HG02678 (cell line): ENCODE measurements at regions not wholly inside any gene's neighbourhood (a gene's known extent, or its start where the extent isn't known, plus 50 kb on each side); places are given as distances from the start of the nearest gene placed in this dataset.
"Not testable (repeated sequence)": the region's sequence is repeated elsewhere in the genome, so short reads cannot be mapped to it uniquely, and the experiment has no call there.

Experiments
- ATAC-seq: cut with Tn5 transposase; IDR thresholded peaks from one replicate; pipeline ENCODE4 v1.9.1; 2021; ENCODE audit warnings: mild to moderate bottlenecking, moderate library complexity; ENCODE audit not compliant: unreplicated experiment

DNA sequence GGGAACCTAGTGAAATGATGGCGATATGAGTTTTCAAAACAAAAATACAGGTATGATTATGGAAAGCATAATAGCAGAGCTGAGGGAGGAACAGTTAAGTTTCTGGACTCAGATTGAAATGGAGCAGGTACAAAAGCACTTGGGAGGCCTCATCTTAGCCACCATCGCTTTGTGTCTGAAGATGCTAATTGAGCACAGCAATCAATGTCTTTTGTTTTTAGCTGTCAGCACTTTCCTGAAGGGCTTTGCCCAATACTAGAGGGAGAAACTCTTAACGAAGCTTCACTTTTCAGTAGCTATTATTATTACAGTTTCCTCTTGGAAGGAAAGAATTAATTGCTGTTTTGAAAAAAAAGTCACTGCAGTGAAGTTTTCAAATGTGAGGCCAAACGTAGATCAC lies 348.7 kb downstream of the RWDD3 start:
- ATAC-seq = no peak

DNA sequence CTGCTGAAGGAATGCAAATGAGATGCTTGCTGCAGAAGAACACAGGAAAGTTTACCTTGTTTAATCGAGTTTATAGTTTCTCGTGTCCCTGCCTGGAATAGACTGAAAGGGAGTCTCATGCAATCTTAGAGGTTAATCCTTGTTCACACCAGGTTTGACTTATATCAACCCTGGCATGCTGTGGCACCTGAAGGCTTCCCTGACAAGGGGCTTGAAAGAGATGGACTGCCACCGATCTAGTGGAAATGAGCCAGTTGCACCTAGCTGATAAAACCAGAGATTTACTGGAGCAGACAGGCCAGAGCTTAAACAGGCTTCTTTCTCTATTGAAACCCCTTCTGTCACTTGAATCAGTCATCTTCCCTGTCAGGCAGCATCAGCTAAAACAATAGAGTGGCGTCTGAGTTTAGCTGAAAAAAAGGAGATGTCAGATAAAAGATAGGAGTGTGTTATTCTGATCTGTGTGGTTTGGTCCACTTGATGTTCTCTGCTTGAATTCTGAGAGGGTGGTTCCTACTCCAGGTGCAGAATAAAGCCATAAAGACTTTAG lies 349.7 kb downstream of the RWDD3 start:
- no peak for ATAC-seq

DNA sequence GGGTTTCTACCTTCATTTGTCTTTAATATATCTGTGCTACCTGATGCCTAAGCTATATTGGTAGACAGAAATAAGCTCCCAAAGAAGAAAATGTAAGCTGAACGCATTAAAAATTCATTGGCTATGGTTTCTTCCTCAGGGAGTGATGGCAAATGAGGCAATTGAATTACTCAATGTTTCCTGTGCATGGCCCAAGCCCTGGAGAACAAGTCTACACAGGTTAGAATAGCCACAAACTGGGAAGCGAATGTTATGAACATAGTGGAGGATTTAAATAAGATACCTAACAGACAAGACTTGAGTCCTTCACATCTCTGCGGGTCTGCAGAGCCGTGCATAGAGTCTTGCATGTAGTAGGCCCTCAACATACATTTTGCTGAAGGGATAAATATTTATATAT lies 350.3 kb downstream of the RWDD3 start:
- ATAC-seq = no peak

DNA sequence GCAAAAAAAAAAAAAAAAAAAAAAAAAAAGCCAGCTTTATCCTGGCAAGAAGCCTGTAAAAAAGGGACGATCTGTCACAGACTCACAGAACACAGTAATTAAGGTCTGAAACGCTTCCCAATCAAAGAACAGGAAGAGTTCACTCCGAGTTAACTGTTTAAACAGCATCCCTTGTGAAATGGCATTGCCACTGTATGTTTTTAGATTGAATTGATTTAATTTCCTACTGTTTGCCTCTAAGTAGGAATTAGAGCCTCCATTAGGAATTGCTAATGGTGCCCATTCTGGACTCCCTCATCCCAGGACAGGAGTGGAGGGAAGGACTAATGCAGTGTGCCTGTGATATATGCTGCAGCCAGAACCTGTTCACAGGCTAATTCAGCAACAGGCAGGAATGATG lies 370.8 kb downstream of the RWDD3 start:
- ATAC-seq = no peak

DNA sequence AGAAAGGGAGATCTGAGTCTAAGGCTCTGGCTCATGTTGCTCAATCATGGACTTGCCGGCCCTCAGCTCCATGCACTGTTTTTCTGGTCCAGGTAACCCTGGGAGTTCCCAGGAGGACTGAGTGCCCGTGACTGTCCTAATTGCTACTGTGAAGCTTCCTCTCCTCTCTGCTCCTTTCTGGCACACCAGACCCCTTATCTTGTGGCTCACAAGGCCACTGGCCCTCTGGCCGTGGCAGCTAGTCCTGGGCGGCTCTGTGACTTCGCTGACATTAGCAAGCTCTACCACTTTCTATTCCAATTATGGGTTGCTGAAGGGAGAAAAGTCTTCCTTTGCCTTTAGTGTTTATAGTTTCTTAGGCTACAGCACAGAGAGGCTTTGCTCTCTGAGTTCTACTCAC lies 380.2 kb downstream of the RWDD3 start:
- ATAC-seq = no peak

DNA sequence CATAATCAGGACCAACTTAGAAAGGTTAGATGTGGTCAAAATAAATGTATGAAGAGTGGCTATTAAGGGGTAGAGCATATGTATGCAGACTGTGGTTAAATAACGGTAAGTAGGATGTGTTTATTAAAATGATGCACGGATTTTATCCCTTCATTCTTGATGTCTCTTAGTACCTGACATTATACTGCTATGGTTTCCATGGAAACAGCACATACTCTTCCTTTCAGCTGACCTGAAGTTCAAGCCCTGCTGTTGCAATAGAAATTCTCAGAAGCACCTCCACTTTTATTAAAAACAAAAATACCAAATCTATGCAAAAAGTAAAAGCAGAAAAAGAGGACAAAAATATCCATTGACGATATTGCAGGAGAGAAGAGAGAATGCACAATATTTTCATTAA lies 381.4 kb downstream of the RWDD3 start:
- ATAC-seq = no peak

DNA sequence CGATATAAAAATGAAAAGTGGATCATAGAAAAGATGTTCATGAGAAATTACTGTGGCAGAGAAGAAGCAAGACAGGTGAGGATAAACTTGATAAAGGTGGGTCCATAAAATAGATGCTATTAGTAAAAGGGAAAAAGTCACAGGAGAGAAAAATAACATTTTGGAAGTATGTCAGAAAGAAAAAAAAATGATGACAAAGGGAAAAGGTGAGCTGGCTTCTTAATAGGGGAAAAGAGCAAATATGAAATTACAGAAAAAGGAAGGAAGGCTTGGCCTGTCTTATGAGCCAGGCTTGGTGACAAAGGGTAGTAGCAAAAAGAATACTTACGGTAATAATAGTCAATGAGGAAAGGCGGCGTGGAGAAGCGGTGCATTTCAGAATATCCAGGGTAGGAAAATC lies 386.1 kb downstream of the RWDD3 start:
- ATAC-seq = no peak

DNA sequence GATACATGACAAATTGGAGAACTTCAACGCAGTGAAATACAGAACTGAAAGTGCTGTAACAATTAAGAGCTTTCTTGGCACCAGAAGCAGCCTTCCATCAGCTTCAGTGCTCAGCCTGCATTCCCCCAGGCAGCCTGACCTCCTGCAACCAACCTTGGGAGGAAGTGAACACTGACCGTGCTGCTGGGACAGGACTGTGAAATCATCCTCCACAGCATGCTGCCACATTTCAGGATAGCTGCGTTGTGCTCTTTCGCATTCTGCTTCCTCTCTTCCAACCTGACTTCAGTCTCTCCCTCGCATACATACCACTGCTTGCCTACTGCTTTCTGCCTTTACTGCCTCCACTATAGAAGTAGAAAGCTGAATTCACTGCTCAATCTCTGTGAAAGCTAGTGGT lies 388.6 kb downstream of the RWDD3 start:
- no peak for ATAC-seq

DNA sequence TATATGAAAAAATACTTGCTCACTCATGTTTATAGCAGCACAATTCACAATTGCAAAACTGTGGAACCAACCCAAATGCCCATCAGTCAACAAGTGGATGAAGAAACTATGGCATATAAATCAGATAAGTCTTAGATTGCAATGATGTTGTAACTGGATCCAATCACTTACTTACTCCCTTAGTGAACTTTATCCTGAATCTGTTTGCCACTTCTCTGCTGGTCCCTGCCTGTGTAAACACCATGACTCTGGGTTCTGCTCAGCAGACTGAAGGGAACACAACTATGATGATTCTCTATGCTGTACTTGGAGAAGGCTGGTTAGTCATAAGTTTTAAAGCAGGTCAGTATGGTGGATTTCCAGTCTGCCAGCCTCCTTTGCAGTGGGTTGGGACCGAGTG lies 391.2 kb downstream of the RWDD3 start:
- no peak for ATAC-seq

DNA sequence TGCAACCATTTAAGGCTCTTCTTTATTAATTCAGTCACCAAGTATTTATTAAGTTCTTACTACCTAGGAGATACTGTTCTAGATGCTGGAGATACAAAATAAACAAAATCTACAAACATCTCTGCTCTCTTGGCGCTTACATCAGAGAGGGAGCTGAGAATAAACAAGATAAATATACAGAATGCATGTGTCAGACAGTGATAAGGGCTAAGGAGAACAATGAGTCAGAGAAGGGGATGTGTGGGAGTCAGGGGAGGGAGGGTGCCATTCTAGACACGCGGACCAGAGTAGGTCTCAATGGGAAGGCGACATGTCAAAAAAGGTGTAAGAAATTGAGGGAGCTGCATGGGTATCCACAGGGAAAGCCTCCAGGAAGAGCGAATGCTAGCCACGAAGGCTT lies 393.2 kb downstream of the RWDD3 start:
- ATAC-seq = no peak

DNA sequence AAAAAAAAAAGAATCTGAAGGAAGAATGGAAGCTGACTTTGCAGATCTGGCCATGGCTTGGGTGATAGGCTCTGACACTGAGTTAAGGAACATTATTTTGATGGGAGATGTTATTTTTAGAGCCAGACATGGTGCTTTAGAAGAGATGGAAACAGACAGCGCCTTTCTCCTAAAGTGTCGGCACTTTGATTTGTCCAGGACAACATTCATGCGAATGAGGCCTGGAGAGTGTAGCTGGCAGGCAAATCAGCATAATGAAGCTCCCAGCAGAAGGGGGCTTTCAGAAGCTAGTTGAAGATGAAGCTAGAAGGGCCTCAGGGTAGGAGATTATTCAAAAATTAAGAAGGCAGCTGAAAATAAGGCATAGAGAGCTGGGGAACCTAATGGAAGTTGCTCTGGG lies 397.7 kb downstream of the RWDD3 start:
- ATAC-seq = no peak

DNA sequence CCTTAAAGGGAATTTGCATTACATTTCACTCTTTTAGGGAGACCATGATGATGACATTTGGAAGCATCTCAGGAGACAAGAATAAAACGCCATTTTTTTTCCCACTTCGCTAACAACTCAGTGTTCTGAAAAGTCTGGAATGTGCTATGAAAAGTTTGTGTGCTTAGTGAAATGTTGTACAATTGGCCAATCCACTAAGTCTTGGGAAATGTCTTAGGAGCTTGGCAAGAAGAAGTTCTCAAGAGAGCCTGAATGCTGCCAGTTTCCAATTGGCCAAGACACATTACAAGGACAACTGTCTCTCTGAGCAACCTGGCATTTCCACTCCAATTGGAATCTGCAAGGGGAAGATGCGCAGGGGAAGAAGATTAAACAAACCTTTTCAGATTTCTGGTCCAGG lies 401.8 kb downstream of the RWDD3 start:
- ATAC-seq = no peak

DNA sequence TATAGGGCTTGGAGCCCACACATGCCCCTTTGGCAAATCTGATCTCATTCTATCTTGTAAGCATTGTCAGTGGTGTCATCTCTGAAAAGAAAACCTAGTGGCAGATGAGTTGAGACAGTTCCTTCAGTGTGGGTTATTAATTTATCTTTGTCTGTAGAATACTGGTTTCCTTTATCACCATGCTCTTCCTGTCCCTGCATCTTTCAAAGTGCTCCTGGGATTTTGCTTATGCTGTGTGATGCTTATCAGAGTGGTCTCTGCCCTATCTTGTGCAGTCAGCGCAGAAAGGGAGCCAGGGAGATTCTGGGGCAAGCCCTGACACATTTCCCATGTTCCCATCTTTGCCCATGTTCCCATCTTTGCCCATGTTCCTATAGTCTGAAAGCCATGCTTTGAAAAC lies 402.9 kb downstream of the RWDD3 start:
- no peak for ATAC-seq

DNA sequence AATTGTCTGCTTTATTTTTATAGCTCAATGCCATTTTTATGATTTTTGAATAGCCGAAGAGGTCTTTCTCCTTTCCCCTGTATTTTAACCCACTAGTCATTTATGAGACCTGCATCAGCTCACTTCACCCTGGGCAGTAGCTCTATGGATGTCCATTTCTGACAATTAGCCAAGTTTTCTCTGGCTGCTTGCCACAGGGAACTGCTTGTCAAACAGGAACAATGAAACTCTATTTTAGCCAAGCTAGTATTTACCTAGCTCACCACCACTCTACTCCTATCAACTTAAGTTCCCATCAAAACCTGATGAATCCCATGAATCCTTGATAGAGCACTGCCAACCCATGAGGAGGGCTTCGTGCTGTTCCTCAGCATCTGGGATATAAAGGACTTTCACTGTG lies 406.7 kb downstream of the RWDD3 start:
- no peak for ATAC-seq

DNA sequence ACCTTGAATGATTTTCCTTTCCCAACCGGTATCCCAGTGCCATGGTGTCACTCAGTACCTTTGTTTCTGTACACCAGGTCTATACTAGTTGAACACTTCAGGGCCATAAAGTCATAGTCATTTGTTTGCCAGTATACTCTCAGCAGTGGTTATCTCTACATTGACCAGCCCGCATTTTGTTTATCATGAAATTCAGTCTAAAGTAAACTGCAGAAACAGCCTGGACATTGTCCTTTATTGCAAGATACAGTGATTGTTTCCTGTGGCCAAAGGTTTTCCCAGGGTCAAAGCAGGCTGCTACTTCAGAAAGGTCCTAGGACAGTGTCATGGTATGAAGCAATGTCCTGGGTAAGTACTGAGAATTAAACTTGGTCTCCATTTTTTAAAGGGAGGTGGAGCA lies 407.4 kb downstream of the RWDD3 start:
- no peak for ATAC-seq

DNA sequence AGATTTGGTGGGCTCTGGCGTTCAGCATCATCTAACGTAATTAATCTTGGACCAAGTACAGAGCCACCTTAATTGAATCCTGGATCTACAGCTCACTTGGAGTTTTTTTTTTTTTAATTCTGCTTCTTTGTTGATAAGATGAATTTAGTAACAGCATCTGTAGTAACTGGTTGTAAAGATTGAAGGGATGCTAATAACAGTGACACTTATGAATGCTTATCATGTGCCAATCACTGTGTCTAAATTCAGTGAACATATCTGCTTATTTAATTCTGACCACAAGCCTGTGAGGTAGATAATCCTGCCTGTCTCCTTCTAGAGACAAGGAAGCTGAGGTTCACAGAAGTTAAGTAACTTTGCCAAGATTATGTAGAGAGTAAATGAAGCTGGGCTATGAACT lies 408.0 kb downstream of the RWDD3 start:
- no peak for ATAC-seq

DNA sequence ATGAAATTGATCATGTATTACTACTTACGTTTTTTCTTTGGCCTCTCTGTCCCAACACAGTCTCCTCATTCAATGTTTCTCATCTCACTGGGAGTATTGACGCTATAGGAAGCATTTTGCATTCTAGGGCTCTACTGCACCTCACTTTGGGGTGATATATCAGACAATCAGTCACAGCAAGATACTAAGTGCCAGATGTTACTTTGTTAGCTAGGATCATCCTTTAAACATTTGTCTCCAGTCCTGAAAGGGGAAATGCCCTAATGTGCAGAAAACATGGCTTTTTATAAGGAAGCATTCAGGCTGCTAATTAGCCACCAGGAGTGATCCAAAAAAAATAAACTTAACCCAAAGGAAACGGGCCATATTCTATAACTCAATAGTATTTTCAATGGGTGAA lies 409.1 kb downstream of the RWDD3 start:
- no peak for ATAC-seq

DNA sequence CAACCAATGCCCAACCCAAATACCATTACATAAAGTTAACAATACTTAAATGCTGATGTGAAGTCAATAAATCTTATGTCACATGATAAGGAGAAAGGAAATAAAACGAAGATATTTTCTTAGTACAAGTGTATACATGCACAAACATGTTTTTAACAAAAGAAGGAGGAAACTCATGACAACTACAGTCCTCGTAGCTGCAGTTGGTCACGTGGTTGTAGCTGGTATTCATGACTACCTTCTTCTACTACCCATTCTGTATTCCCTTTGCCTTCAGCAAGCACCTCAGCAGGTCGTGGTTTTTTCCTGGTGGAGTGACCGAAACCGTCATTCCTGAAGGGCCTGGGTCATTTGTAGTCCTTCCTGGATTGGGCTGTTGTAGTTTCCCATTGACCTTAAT lies 411.1 kb downstream of the RWDD3 start:
- not testable (repeated sequence) for ATAC-seq

DNA sequence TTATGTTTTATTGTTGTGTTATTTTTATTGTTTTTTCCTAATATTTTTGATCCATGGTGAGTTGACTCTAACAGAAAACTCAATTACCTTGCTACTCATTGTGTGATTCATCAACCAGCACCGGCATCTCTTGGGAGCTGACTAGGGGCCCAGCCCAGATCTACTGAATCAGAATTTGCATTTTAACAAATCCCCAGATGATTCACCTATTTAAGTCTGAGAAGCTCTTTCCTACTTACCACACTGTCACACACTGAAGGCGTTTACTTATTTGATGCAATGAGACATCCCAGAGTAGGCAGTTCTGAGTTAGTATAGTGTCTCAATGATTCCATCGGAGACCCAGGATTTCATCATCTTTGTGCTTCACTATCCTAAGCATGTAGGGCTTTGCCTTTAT lies 416.6 kb downstream of the RWDD3 start:
- ATAC-seq = no peak

DNA sequence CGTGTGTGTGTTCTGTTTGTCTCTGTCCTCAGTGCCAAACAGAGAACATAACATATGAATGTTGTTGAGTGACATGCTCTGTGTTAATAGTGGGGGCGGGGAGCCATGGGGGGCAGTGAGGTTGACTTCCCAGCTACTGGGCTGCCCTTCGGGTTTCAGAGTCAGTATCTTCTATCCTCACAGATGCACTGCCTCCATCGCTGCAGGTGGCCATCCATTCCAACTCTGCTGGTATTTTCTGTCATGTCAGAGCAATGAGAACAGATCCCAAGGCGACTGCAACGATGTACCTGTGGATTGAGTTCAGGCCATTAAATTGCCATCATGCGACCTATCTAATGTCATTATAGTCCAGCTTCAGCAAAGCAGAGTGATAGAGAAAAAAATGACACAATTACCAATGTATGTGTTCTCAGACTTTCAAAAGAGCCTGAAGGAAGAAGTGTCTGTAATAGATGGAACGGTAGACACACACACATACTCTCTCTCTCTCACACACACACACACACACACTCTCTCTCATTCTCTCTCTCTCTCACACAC lies 418.5 kb downstream of the RWDD3 start:
- ATAC-seq = no peak

DNA sequence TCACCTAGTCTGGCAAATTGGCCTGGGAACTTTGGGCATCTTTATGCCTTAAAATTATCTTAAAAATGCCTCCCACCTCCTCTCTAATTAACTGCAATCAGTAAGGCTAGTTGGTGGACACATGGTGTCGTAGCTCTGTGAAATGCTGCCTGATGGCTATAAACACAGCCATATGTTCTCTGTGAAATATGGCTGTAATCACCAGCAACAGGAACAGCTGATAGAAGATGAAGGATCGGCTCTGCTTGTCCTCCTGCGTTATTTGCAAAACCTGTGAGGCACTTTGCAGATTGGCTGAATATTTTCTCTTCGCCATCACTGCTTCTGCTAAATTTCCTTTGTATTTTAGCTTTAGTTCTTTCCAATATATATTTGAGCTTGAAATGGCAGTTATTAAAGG lies 419.6 kb downstream of the RWDD3 start:
- ATAC-seq = no peak

DNA sequence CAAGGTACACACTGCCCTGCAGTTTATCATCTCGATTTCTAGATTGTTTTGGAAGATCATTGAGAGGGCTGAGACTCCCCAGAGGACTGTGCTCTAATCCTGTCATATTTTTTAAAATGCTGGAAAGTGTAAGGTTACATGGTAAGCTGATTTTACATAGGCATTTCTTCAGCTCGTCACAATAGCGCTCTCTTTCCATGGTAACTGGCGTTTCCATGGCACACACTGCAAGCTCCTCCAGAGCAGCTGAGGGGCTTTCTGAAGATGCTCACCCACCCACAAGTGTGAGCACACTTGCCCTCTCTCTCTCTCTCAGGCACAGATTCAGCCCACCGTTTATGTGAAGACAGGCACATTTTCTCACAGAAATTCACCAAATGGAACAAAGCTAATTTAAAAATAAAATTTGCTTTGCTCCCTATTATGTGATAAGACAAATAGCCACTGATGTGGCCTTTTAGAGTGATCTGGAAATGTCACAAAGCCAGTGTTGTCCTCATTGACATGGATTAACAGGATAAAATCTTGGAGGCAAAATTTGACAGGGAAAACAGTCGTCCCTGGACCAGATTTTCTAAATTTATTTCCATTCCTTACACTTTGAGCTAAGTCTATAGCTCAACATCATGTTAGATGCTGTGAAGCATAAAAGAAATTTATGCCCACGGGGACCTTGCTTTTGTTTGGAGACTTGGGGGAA lies 421.5 kb downstream of the RWDD3 start:
- ATAC-seq = no peak

DNA sequence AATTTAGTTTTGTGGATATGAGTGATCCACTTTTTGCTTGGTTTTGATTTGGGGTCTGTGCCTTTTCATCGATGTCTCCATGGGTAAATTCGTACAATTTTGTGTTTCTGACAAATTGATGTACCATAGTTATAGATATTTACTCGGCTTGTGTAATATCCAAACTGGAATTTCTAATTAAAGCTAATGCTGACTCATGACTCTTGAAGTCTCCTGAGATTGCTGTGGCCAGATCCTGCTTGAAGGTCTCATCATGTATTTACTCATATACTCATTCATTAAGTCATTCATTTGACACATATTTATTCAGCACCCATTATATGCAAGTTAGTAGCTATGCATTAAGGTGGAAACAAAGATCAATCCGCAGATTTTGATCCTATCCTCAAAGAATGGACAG lies 423.2 kb downstream of the RWDD3 start:
- ATAC-seq = no peak
